ENCODE measurements at regions not wholly inside any gene's neighbourhood (a gene's known extent, or its start where the extent isn't known, plus 50 kb on each side); places are given as distances from the start of the nearest gene placed in this dataset.

GRCh38 chr4:81546777-81547176 is 75.1 kb upstream of the RASGEF1B start:
- DNase-seq (ENCODE audit: low spot score), result no peak

DNA sequence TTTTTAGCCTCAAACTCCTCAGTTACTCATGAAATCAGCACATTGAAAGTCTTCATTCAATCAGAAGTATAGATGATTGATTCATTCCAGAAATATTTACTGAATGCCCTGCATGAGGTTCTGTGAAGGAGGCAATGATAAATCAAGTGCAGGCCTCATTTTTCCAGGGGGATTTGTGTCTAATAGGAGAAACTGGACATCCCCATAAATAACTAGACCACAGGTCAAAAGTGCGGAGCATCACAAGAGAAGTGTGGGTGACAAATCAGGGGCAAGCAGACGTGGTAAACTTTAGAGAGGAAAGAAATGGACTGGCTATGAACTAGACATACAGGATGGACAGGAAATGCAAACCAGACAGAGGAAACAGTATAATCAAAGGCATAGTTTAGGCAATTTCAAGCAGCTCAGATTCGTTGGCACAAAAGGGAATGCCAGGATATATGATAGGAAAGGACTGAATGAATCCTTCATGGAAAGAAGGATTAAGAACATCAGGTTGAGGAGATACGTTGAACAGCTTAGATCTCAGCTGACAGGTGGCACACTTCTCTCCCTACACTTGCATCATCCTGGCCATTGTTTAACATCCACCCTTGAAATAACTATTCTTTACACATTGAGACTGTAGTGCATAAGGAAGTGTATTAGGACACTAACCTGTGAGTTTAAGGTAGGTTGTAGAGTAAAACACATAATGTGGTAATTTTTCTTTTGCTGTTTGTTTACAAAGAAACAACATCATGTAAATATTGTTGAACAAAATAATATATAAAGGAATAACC is 69.6 kb upstream of the RASGEF1B start:
- DNase-seq (ENCODE audit: low spot score), result no peak

DNA sequence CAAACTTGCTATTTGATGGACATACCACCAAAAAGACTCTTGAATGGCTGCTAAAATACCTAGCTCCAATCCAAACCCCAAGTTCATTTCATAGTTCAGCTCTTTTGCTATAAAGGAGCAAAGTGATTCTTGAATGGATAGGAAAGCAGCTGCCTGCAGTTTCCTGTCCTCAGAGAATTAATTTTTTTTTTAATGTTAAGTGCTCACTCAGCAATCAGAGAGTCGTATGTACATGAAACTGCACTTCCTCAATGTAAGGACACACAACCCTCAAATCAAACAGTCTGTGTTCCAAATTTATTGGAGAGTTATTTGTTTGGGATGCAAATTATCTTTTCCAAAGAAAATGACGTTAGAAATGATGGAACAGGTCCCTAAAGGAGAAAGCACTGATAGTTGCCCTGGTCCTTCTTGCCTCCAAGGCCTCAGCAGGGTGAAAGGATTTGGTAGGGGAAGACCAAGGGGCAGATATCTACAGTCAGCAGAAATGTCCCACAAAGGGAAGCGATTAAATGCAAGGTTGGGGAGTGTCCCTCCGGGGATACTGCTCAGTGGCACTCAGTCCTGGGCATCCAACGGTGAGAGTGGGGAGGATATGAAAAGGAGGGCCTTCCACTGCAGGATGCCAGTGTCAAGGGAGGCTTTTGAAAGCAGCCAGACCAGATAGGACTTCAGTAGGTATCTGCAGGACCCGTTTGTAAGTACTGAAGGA is 67.2 kb upstream of the RASGEF1B start:
- no peak for DNase-seq (ENCODE audit: low spot score)

GRCh38 chr4:81531410-81531809 is 59.7 kb upstream of the RASGEF1B start:
- DNase-seq (ENCODE audit: low spot score), result no peak

GRCh38 chr4:81528979-81529378 is 57.3 kb upstream of the RASGEF1B start:
- DNase-seq (ENCODE audit: low spot score), result no peak

DNA sequence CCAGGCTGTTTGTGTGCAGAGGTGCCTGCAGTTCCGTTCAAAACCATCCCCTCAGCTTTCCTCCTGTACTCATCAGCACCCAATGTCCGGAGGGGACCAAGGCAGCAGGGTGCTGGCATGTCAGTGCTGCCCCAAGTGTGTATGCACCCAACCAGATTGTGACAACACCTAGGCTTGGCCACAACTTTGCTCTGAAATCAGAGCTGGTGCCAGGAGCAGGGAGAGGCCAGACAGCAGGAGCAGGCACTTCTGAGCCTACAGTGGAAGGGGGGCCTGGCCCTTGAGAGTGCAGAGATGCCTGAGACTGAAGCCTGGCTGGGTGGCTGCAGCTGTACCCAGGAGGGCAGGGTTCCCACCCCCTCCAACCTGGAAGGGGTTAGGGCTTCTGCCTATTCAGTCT is 56.5 kb upstream of the RASGEF1B start:
- DNase-seq (ENCODE audit: low spot score), result no peak

GRCh38 chr4:81527709-81528108 is 56.0 kb upstream of the RASGEF1B start:
- DNase-seq (ENCODE audit: low spot score), result no peak

DNA sequence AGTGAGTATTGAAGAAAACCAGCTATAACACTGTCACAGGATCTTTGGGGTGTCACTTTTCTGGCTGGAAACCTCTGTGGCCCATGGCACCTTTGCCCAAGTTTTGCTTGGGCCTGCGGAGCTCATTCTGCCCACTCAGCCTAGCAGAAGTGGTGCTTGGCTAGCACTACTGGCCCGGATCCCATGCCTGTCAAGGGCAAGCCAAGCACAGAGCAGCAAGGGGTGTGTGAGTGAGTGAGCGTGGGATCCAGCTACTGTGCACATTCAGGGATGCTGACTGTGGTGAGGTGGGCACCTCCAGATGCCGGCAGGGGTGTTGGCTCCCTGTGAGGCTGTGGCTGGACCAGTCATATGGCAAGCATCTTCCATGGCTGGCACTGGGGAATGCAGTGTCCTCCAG is 55.4 kb upstream of the RASGEF1B start:
- no peak for DNase-seq (ENCODE audit: low spot score)

GRCh38 chr4:81526706-81527105 is 55.0 kb upstream of the RASGEF1B start:
- no peak for DNase-seq (ENCODE audit: low spot score)

DNA sequence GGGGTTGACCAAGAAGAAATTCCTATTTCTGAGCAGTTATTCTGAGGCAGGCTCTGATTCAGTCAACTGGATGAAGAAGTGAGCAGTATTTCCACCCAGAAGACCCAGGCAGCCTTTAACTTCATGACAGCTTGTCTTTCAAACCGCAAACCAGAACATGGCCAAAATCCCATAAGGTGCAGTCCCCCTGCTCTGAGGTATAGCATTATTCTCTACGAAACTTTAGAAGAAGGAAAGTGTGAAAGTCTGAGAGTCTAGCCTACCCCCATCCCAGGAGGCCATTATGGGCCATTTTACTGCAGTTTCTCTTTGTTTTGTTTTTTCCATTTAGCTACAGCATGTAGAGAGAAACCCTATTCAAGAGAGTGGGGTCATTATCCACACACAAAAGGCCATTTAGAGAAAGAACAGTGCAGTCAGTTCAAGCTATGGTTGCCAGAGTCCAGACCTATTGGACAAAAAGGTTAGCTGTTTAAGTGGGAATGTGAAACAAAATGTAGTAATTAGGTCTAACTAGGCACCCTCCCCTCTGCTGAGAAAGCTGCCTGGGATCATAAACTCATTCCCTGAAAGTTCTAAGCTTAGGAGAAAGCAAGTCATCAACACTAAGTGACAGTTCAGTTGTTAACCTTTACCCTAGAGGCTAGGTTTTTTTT is 52.1 kb upstream of the RASGEF1B start:
- no peak for DNase-seq (ENCODE audit: low spot score)

- DNase-seq (ENCODE audit: low spot score), result no peak
These were observed 51.0 kb upstream of the RASGEF1B start for GRCh38 chr4:81522711-81523110.

GRCh38 chr4:81521708-81522107 is 50.0 kb upstream of the RASGEF1B start:
- DNase-seq (ENCODE audit: low spot score), result no peak

Measured in hepatic stellate cell (primary cell).